DOHH2 (cell line): ENCODE measurements at regions not wholly inside any gene's neighbourhood (a gene's known extent, or its start where the extent isn't known, plus 50 kb on each side); places are given as distances from the start of the nearest gene placed in this dataset.

ENCODE experiments used
- H3F3A ChIP-seq: fragments of 200-600 bp; sonication (generic), shearing (Covaris generic); 2 replicates; pipeline ENCODE4 v1.6.0; 2016; ENCODE audit warnings: antibody characterized with exemption, mild to moderate bottlenecking; ENCODE audit not compliant: control insufficient read depth, insufficient read depth
- H3K27ac ChIP-seq: fragments of 200-600 bp; sonication (generic); 2 replicates; pipeline ENCODE4 v1.5.1; 2014; ENCODE audit warnings: low read depth, mild to moderate bottlenecking, low read length, moderate library complexity
- H3K27me3 ChIP-seq: fragments of 200-600 bp; sonication (generic); 2 replicates; pipeline ENCODE4 v1.6.1; 2014; ENCODE audit warnings: mild to moderate bottlenecking, low read length, mixed read lengths; ENCODE audit not compliant: control insufficient read depth
- H3K36me3 ChIP-seq: fragments of 200-600 bp; sonication (generic); 2 replicates; pipeline ENCODE4 v1.6.1; 2014; ENCODE audit warnings: mild to moderate bottlenecking, low read length, moderate library complexity, mixed read lengths; ENCODE audit not compliant: control insufficient read depth
- H3K4me1 ChIP-seq: fragments of 200-600 bp; sonication (generic); 2 replicates; pipeline ENCODE4 v1.6.1; 2014; ENCODE audit warnings: mild to moderate bottlenecking, low read length, mixed read lengths; ENCODE audit not compliant: control insufficient read depth
- H3K4me2 ChIP-seq: fragments of 200-600 bp; sonication (generic); 2 replicates; pipeline ENCODE4 v1.6.0; 2014; ENCODE audit warnings: mild to moderate bottlenecking, low read length, moderate library complexity
- H3K4me3 ChIP-seq: fragments of 200-600 bp; sonication (generic); 2 replicates; pipeline ENCODE4 v1.5.1; 2014; ENCODE audit warnings: mild to moderate bottlenecking, low read length, mixed read lengths
- H3K79me2 ChIP-seq: fragments of 200-600 bp; sonication (generic); 2 replicates; pipeline ENCODE4 v1.6.1; 2014; ENCODE audit warnings: mild to moderate bottlenecking, low read length, mixed read lengths; ENCODE audit not compliant: control insufficient read depth
- H3K9me2 ChIP-seq: fragments of 200-600 bp; sonication (generic); replicated peaks from 2 replicates; pipeline ENCODE4 v1.6.1; 2014; ENCODE audit warnings: mild to moderate bottlenecking, low read length, mixed read lengths; ENCODE audit not compliant: control insufficient read depth
- H3K9me3 ChIP-seq: fragments of 200-600 bp; sonication (generic); 2 replicates; pipeline ENCODE4 v1.6.1; 2014; ENCODE audit warnings: antibody characterized with exemption, low read length, mixed read lengths; ENCODE audit not compliant: control insufficient read depth, insufficient read depth
- H4K20me1 ChIP-seq: fragments of 200-600 bp; sonication (generic); 2 replicates; pipeline ENCODE4 v1.6.0; 2014; ENCODE audit warnings: low read depth, mild to moderate bottlenecking, antibody characterized with exemption, low read length, moderate library complexity; ENCODE audit not compliant: control insufficient read depth, insufficient read depth
- CTCF ChIP-seq: fragments of 200-600 bp; sonication (generic); IDR thresholded peaks from one replicate; pipeline ENCODE4 v1.5.1; 2014; ENCODE audit warnings: antibody characterized with exemption, mild to moderate bottlenecking, low read depth, low read length; ENCODE audit not compliant: poor library complexity, severe bottlenecking
- EZH2phosphoT487 ChIP-seq: fragments of 200-600 bp; sonication (generic); IDR thresholded peaks from 2 replicates; pipeline ENCODE4 v1.6.1; 2017; ENCODE audit warnings: borderline replicate concordance, mild to moderate bottlenecking, antibody characterized with exemption, low read length, moderate library complexity, mixed read lengths

DNA sequence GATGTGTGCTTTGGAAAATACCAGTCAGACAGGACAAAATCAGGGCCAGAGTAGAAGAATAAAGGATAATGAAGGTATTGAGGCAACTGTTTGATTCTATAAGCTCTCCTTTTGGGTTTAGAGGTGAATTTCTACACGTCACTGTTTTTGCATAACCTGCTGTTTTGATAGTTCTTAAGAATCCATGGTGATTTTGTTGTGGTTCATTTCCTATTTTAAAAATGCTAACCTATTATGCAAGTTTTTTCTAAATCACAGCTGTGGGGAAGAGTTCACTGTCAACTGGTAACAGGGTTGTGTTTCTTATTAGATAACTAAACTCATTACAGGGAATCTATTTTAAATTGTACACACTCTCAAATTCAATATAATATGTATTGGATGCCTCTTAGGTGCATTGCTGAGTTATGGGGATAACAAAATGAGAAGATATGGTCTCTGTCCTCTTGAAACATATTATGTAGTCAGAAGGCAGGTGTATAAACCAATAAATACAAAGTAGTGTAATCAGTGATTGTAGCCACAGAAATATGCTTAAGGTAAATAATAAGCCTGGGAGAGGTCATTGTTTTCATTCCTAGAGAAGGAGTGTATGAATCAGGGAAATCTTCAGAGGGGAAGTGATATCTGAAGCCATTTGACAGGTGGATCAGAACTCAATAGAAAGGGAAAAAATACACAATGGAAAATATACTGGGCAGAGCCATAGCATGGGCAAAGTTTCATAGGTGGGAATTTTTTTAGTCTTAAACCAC lies 192.5 kb downstream of the FAT3 start:
- no peaks in the 10 kb centered on the region for H3F3A ChIP-seq
- H3K27ac ChIP-seq, result no peak overlapping the region
- no peaks in the 10 kb centered on the region for H3K27me3 ChIP-seq
- TF ChIP-seq CTCF, result no peak
- TF ChIP-seq EZH2phosphoT487, result no peak
- H3K4me3 ChIP-seq, result no peak overlapping the region
- H4K20me1 ChIP-seq, result no peaks in the 10 kb centered on the region
- H3K9me3 ChIP-seq, result no peaks in the 10 kb centered on the region
- H3K4me2 ChIP-seq, result no peak overlapping the region
- no peaks in the 10 kb centered on the region for H3K79me2 ChIP-seq
- H3K9me2 ChIP-seq, result no peaks in the 10 kb centered on the region
- no peaks in the 10 kb centered on the region for H3K36me3 ChIP-seq
- no peaks in the 10 kb centered on the region for H3K4me1 ChIP-seq

DNA sequence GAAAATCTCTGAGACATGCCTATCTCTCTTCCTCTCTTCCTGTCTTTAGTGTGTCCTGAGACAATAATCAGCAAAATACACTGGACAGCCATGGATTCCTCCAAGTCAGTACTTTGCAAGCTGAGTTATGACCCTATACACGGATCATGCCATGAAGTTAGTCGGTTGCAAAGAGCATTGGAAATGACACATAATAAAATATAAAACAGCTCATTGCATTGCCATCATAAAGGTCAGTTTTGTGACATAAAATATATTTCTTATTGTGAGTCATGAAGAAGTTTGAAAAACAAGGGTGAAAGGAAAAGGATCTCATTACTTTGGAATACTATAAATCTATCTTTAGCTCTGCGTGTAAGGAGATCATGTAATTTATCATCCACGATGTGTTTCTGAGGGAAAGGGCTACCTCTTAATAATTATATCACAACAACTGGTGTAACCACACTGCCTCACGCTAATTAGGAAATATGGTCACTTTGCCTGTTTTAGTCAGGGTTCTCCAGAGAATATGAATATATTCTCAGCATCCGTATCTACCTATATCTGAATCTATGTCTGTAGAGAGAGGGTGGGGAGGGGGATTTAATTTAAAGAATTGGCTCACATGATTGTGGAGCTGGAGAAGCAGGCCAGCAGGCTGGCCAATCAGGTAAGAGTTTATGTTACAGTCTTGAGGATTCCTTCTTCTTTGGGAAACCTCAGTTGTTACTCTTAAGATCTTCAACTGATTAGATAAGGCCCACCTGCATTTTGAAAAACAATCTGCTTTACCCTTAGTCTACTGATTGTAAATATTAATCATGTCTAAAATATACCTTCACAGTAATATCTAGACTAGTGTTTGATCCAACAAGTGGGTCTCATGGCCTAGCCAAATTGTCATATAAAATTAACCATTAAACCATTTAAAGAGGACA lies 198.8 kb downstream of the FAT3 start:
- H3K36me3 ChIP-seq, result no peaks in the 10 kb centered on the region
- no peaks in the 10 kb centered on the region for H3K79me2 ChIP-seq
- H3K27ac ChIP-seq, result no peak overlapping the region
- H3K4me3 ChIP-seq, result no peak overlapping the region
- no peaks in the 10 kb centered on the region for H3K9me3 ChIP-seq
- TF ChIP-seq CTCF, result no peak
- TF ChIP-seq EZH2phosphoT487, result no peak
- H3K27me3 ChIP-seq, result no peaks in the 10 kb centered on the region
- no peaks in the 10 kb centered on the region for H3K4me1 ChIP-seq
- H3F3A ChIP-seq, result no peaks in the 10 kb centered on the region
- H3K9me2 ChIP-seq, result no peaks in the 10 kb centered on the region
- H3K4me2 ChIP-seq, result no peak overlapping the region
- no peaks in the 10 kb centered on the region for H4K20me1 ChIP-seq

DNA sequence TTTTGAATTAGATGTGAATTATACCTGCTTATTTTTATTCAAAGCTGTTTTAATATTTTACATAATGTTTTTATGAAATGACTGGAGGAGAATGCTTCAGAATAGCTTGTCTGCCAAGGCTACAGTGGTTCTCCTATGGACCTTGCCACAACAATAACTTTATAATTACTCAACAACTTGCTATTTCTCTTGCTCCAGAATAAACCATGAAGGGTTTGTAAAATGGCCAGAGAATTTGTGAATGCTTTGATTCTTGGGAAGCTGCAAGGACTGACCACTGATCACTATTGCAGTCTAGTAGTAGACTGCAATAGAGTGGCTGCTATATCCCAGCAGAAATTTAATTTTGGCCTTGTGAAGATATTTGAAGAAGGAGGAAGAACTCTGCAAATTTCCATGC lies 199.7 kb downstream of the FAT3 start:
- Histone ChIP-seq H3K36me3 (no peaks in the 10 kb centered on the region), H3K4me3 (no peak overlapping the region), H3F3A (no peaks in the 10 kb centered on the region), H3K9me3 (no peaks in the 10 kb centered on the region), H3K27me3 (no peaks in the 10 kb centered on the region), H3K4me2 (no peak overlapping the region), H3K27ac (no peak overlapping the region), H3K4me1 (no peaks in the 10 kb centered on the region), H3K9me2 (no peaks in the 10 kb centered on the region), H4K20me1 (no peaks in the 10 kb centered on the region), H3K79me2 (no peaks in the 10 kb centered on the region)
- no peak for TF ChIP-seq CTCF
- no peak for TF ChIP-seq EZH2phosphoT487
